CMK (cell line): ENCODE measurements at regions not wholly inside any gene's neighbourhood (a gene's known extent, or its start where the extent isn't known, plus 50 kb on each side); places are given as distances from the start of the nearest gene placed in this dataset.
A peak's percentile ranks its signal among the peaks of the same experiment; 100 is the strongest.

Experiments used
- DNase-seq: peaks from one replicate; pipeline ENCODE4 v3.0.0-alpha.2; 2010; ENCODE audit warnings: low read depth

GRCh38 chr16:74094514-74094913 is 202.1 kb upstream of the PSMD7 start:
- no peak for DNase-seq

GRCh38 chr16:74092336-74092735 is 204.3 kb upstream of the PSMD7 start:
- DNase-seq, result no peak

GRCh38 chr16:74090871-74091270 is 205.7 kb upstream of the PSMD7 start:
- DNase-seq, result no peak

DNA sequence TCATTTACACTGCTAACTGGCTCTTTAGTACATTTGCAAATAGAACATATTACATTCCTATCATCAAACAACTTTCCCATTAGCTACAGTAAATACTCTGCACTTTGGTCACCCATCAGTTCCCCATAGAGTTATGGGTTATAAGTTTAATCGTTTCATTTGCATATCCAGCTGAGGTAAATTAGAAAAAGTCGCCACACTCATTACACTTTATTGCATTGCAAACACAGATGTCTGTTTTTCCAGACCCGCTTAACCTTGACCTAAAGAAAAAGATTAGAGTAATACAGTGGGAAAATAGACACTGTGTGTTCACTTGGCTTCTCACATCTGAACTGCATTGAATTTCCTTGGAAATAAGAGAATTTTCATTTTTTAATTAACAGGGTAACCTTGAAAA is 213.1 kb upstream of the PSMD7 start:
- DNase-seq, result no peak

DNA sequence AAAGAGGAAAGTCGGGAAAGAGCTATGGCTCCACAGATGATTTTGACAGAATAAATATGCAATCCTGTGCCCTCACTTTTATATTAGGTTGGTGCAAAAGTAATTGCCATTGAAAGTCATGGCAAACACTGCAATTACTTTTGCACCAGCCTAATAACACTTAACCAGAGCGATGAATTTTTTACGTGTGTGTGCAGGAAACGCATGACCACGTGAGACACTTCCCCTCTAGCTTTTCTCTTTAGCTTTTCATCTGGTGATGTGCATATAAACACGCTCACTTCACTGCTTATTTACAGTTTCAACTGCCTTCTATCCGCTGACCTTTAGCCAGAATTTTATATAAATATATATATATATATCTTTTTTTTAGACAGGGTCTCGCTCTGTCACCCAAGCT is 216.3 kb upstream of the PSMD7 start:
- no peak for DNase-seq

DNA sequence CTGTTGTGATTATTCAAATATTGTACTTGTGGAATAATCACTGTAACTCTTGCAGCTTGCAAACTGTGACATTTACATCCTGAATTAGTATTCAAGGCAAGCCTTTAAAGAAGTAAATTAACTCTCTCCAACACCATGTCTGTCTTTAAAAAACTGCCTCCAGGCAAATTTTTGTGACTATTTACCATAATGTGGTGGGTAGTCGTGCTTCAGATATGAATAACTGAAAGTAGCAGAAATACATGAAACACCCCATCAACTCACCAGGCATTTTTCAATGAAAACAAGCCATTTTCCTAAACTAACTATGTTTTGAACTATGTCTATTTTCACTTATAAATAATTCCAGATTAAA is 217.4 kb upstream of the PSMD7 start:
- no peak for DNase-seq

DNA sequence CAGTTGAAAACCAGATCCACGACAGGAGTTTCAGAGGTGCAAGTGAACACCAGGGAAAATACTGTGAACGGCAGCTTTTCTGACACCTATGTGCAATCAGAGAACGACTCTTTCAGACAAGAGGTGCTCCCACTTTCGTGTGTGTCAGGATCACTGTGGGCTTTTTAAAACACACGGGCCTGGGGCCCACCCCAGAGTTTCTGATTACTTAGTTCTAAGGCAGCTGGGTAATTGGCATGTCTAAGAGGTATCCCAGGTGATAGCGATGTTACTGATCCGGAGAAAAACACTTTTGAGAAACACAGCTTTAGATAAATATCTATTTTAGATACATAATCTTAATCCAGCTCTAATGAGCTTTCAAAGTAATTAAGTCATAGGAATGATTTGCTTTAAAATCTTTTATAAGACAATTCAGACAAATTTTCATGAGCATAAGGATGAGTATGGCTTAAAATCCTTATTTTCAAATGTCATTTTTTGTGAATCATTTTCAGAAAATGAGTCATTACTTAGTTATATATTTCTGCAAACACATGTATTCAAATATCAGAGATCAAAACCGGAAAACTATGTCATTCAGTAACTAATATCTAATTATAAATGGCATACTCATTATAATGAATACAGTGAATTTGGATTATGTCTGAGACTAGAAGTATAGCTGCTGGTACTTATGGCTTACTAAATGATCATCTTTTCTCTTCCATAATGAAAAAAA is 217.9 kb upstream of the PSMD7 start:
- DNase-seq, result no peak

GRCh38 chr16:74076568-74076967 is 220.0 kb upstream of the PSMD7 start:
- DNase-seq, result no peak

DNA sequence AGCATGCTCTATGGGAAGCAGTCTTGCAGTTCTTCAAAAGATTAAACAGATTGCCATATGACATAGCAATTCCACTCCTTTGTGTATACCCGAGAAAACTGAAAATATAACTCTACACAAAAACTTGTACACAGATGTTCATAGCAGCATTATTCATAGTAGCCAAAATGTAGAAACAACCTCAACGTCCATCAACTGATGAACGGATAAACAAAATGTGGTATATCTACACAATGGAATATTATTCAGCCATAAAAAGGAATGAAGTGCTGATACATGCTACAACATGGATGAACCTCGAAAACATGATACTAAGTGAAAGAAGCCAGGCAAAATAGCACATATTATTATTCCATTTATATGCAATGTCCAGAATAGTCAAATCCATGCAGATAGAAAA is 221.2 kb upstream of the PSMD7 start:
- DNase-seq, result no peak

GRCh38 chr16:74073456-74073855 is 223.2 kb upstream of the PSMD7 start:
- no peak for DNase-seq

DNA sequence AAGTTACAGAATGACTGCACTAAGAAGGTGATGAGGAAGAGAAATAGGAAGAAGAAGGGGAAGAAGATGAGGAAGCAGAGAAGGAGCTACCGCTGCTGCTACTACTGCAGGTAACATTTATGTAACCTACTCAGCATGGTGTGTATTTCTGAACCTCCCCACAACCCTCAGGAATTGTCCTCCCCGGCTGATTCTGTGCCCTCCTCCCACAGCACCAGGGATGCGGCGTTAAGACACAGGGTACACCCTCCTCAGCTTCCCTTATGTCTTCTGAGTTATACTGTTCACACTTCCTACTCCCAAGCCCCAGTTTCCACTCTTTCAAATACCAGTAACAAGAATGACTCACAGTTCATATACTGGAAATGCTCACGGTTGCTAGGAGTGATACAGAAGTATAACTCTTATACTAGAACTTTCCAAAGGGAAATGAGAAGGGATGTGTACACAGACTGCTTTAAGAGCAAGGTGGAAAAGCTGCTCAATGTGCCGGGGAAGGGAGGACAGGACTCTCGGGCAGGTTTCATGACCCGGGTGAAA is 224.5 kb upstream of the PSMD7 start:
- no peak for DNase-seq

- DNase-seq, result no peak
Observed at GRCh38 chr16:74070237-74070636, 226.4 kb upstream of the PSMD7 start.

DNA sequence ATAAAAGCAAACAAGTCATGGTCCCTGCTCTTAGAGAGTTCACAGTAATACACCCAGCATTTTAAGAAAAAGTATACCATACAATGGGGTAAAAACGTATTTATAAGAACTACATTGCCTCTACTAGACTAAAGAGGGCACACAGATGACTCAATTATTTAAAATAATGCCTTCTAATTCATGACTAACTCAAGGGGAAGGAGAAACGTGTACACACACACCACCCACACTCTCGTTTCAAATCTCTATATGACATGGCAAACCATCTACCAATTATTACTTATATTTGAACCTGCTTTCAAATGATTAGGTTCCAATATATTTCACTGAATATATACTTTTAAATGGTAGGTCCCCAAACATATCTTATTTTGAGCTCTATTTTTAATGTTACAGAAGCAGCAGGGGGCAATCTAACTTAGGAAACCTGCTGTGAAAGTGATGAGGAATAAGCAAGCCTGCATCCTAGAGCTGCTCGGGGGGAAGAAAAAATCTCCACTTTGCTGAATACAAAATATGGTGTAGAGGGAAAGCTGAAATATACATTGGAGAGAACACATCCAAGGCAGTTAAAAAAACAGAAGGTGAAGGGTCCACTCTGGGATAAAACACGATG is 232.4 kb upstream of the PSMD7 start:
- DNase-seq, result no peak

DNA sequence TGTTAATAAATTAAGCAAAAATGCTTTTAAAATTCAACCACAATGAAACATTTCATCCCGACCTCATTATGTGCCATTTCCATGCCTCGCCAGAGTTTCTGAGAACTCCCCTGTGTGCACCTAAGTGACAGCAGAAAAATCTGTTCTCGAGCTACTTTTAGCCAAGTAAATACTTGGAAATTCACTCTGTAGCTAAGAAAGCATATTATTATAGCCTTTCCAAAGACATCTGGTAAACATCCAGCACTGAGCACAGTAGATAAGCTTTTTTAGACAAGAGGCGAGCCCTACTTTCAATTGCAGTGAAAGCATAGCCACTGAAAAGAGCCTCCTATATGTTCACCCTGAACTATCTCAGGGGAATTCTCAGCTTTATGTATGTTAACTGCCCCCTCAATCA is 242.8 kb upstream of the PSMD7 start:
- DNase-seq, result no peak

DNA sequence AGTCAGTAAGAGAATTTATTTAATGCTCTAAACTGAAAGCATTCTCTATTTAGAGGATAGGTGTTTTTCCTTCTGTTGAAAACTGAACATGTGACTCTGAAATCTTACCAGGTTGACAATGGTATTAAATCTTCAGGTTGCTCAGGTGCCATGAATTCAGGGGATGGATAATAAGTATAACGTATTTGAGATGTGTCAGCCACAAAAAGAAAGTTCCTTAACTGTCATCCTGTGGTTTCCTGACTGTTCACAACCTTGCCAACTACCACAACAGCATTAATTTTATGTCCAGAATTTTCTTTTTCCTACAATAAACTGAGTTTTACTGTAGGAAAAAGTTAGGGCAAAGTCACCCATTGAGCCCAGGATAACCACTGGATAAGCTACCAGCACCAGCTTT is 243.3 kb upstream of the PSMD7 start:
- DNase-seq, result no peak

DNA sequence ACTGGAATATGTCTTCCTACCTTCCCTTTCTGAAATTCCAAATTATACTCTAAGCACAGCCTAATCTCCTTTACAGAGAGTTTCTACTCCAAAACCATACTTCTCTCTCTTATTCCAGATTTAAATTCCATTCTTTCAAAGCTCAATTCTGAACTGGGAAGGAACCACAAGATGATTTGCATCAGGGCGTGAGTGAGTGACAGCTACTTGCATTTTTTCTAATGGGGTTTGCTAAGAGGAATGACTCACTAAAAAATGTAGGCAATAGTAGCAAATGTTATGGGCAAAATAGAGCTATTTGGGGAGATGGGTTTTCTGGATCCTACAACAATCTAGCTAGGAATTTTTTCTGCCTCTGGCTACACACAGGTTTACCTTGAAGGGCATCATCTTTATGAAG is 244.6 kb upstream of the PSMD7 start:
- DNase-seq, result no peak

DNA sequence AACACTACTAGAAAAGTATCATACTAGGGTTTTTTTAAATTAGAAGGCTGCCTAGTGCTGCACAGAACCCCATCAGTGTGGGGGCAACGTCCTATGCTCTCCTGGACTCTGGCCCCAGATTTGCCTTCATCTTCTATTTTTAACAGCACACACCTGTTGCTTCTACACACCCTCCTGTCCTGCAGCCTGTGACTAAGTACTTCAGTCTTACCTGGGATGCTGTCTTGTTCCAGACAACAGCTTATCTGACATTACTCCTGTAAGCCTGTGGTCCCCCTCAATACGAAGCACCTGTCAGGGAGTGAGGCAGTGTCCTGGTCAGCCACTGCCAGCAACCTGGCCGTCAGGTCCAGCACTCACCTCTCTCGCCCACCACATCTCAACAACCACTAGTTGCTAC is 247.6 kb upstream of the PSMD7 start:
- DNase-seq, result no peak

DNA sequence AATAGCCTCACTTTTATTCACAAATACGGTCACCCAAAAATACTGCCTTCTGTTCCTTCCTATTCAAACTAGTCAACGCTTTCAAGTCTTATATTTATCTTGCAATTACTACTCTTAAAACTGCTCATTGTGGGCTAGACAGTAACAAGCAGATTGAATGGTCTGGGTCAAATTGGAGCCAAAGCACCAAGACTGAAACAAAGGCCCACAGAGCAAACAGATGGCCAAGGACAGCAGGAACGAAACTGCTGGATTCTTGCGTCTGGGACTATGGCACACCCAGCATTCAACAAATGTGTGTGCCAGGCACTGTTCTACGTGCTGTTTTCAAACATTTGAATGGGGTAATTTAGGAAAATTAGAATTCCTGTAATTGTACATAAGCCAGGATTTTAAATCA is 250.1 kb upstream of the PSMD7 start:
- no peak for DNase-seq

GRCh38 chr16:74045513-74045912 is 251.1 kb upstream of the PSMD7 start:
- DNase-seq, result no peak

DNA sequence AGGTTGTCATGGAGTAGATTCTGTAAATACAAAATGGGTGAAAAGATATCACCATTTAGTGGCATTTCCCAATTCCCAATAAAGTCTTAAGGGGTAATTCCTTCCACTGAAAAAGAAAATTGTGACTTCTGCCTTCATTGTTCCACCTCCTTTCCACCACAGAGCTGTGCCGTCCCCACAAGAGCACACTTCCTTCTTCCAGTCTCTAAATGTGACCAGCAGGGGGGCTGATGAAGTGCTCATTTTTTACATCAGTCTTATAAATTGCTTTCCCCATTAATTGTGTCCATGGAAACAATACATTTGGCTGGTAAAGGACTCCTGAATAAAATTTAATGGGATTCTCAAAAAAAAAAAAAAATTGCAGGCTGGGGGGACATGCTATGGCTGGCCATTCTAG is 260.8 kb upstream of the PSMD7 start:
- peak; percentile 15 for DNase-seq

- no peak for DNase-seq
Observed at GRCh38 chr16:74034862-74035261, 261.8 kb upstream of the PSMD7 start.

DNA sequence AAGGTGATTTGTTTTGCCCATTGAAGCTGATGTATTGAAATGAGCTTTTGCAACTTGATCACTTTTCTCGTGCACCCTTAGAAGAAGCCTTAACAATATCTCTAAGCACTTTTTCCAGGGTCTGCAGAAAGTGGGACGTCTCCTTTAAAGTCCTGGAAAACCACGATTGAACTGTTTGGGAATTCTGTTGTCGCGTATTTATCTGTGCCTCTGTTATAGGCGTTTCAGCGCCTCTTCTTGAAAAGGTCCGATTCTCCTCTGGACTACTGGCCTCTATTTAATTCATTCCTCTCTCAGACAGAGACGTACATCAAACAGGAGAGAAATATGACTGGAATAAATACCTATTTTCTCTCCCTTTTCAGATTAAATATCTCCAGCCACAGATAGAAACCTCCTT is 262.4 kb upstream of the PSMD7 start:
- no peak for DNase-seq

DNA sequence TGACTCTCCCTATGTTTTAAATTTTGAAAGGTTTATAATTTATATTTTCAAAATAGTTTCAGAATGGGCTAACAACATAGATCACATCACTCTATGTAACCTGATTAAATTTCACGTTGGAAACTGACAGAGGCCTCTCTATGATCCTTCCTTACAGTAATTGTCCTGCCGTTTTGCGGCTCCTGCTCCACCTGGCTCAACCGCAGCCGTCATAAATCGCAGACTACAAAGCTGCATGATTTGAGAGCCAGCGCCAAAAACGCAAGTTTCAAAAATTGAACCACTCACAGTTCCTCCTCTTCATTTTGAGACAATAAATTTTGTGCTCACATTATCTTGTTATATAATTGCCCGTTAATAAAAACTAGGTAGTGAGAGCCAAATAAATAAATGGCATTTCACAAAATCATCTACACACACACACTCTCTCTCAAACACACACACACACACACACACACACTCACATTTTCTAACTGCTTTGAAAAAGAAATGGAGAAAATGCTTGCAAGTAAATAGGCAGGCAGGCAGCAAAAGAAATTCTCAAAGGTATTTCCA is 263.1 kb upstream of the PSMD7 start:
- DNase-seq, result no peak

- no peak for DNase-seq
Observed at GRCh38 chr16:74031551-74031950, 265.1 kb upstream of the PSMD7 start.
